Panc1 (cell line): ENCODE measurements at regions not wholly inside any gene's neighbourhood (a gene's known extent, or its start where the extent isn't known, plus 50 kb on each side); places are given as distances from the start of the nearest gene placed in this dataset.

Experiments
- ATAC-seq: fragments of 200-7000 bp; cut with Tn5 transposase; 2 replicates; pipeline ENCODE4 v1.9.1; 2020; ENCODE audit warnings: mild to moderate bottlenecking, moderate library complexity
- BruUV-seq: library from RNA; stranded (reverse); fragments of 400-500 nt; replicated peaks from 2 replicates; lab custom pipeline; 2021; lab: Mats Ljungman, UMichigan
- CTCF ChIA-PET: fragments of 300-600 bp; sonication (Branson Sonifier 250); formaldehyde crosslinking; loops from one replicate; lab custom pipeline; 2022; ENCODE audit warnings: antibody characterized with exemption; lab: Charles Lee
- POLR2A ChIA-PET: fragments of 300-600 bp; sonication (Branson Sonifier 250); formaldehyde crosslinking; loops from one replicate; lab custom pipeline; 2022; ENCODE audit warnings: antibody characterized with exemption; lab: Charles Lee
- DNase-seq: peaks from one replicate; pipeline ENCODE4 v3.0.0-alpha.2; 2010; ENCODE audit warnings: low read depth, low spot score
- H3K27ac ChIP-seq: 2 replicates; pipeline ENCODE4 v1.5.1; 2011; ENCODE audit warnings: mild to moderate bottlenecking, low read length, inconsistent platforms
- H3K27me3 ChIP-seq: fragments of 200-500 bp; sonication (Bioruptor generic); 2 replicates; pipeline ENCODE4 v1.6.0; 2014; ENCODE audit warnings: low read length, inconsistent platforms; ENCODE audit not compliant: control insufficient read depth, insufficient read depth
- H3K36me3 ChIP-seq: fragments of 200-500 bp; sonication (Bioruptor generic); 2 replicates; pipeline ENCODE4 v1.5.1; 2014; ENCODE audit warnings: inconsistent platforms, mild to moderate bottlenecking, low read length, moderate library complexity; ENCODE audit not compliant: control insufficient read depth, insufficient read depth
- H3K4me1 ChIP-seq: 2 replicates; pipeline ENCODE4 v1.5.1; 2011; ENCODE audit warnings: inconsistent platforms, mild to moderate bottlenecking, low read length, moderate library complexity; ENCODE audit not compliant: control insufficient read depth, insufficient read depth
- H3K4me3 ChIP-seq, 2 experiments: 2 replicates each; pipeline ENCODE4 v1.5.1; 2011 to 2012; ENCODE audit warnings: low read depth in 2 of 2, low read length in 2 of 2, mild to moderate bottlenecking in 2 of 2, inconsistent platforms in 1 of 2, moderate library complexity in 1 of 2
- H3K9me3 ChIP-seq: fragments of 200-500 bp; sonication (Bioruptor generic); 2 replicates; pipeline ENCODE4 v1.5.1; 2014; ENCODE audit warnings: low read depth, mild to moderate bottlenecking, inconsistent platforms, low read length, moderate library complexity; ENCODE audit not compliant: control insufficient read depth, insufficient read depth
- CTCF ChIP-seq: fragments of 450-650 bp; IDR thresholded peaks from 2 replicates; pipeline ENCODE4 v1.5.1; 2017; ENCODE audit warnings: mild to moderate bottlenecking
- POLR2AphosphoS5 ChIP-seq: IDR thresholded peaks from 2 replicates; pipeline ENCODE4 v1.6.1; 2012; ENCODE audit warnings: mild to moderate bottlenecking, low read depth, low read length, moderate library complexity
- REST ChIP-seq, 2 experiments: IDR thresholded peaks; 2 replicates each; pipeline ENCODE4 v1.6.1; 2011 to 2012; ENCODE audit warnings: low read depth in 2 of 2, control low read depth in 1 of 2, low read length in 1 of 2, mild to moderate bottlenecking in 1 of 2, moderate library complexity in 1 of 2; ENCODE audit not compliant: insufficient read depth in 1 of 2
- SIN3A ChIP-seq: IDR thresholded peaks from 2 replicates; pipeline ENCODE4 v1.6.1; 2012; ENCODE audit warnings: low read depth, mild to moderate bottlenecking, low read length, moderate library complexity, borderline replicate concordance; ENCODE audit not compliant: insufficient read depth
- TCF7L2 ChIP-seq: IDR thresholded peaks from 2 replicates; pipeline ENCODE4 v1.6.1; 2011; ENCODE audit warnings: mild to moderate bottlenecking, low read depth, low read length, inconsistent platforms
- in situ Hi-C: cut with HindIII; loops from 2 replicates; pipeline ENCODE4 v1.10.0; 2016; ENCODE audit warnings: low sequenced_read_pairs, low pct_unique_long_range_greater_than_20kb
- intact Hi-C: fragments of 100-400 bp; cut with micrococcal nuclease; formaldehyde crosslinking; loops from one replicate; pipeline ENCODE4 v1.10.0; 2022; ENCODE audit not compliant: unreplicated experiment

- ChIA-PET CTCF (no interaction called here), POLR2A (interaction anchor here (0.5 kb wide), 1 partner anchor 73 kb away, joined by 3 read pairs; no protein-coding TSS in a partner anchor)
- Histone ChIP-seq H3K4me1 (no peaks in the 10 kb centered on the region), H3K4me3 (no peak overlapping the region), H3K27ac (0 out of 2 replicates have a peak overlapping the region, but pooled peaks have one; percentile 26), H3K27me3 (no peaks in the 10 kb centered on the region), H3K36me3 (no peaks in the 10 kb centered on the region), H3K9me3 (no peaks in the 10 kb centered on the region)
- no peak for TF ChIP-seq TCF7L2
- TF ChIP-seq POLR2AphosphoS5: no peak
- TF ChIP-seq SIN3A: no peak
- TF ChIP-seq CTCF: no peak
- TF ChIP-seq REST (IDR thresholded peaks at IDR 0.05; ENCODE audit: insufficient read depth in 1 of 2, low read depth in 2 of 2, low read length in 1 of 2): no peak
- in situ Hi-C loops (no loop called here), intact Hi-C loops (no loop called here)
- ATAC-seq: no peak
- BruUV-seq: no TSS peak
- DNase-seq: no peak
These were observed 301.9 kb downstream of the SPRY2 start for GRCh38 chr13:80039000-80039399.

DNA sequence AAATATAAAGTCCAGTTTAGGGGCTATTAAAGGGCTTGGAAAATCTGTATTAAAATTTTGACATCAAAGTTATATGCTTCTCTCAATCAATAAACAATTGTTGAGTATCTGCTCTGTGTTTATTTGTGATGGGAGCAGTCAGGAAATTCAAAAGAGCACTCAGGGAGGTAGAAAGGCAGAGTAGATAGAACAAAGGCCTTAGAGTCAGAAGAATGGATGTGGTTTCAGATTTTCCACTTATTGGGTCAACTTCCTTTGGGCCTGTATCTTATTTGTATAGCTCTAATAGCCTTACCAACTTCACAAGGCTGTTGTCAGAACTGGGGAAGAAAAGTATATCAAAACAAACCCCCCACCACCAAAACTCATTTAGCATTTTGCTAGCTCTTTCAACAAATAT is 302.6 kb downstream of the SPRY2 start:
- ATAC-seq (no peak), DNase-seq (no peak)
- ChIA-PET POLR2A (no interaction called here), CTCF (no interaction called here)
- Histone ChIP-seq H3K27me3 (no peaks in the 10 kb centered on the region), H3K4me1 (no peaks in the 10 kb centered on the region), H3K27ac (no peak overlapping the region; the same call in 1 of the 2 replicates), H3K4me3 (no peak overlapping the region), H3K36me3 (no peaks in the 10 kb centered on the region), H3K9me3 (no peaks in the 10 kb centered on the region)
- TF ChIP-seq CTCF (no peak), POLR2AphosphoS5 (no peak), TCF7L2 (no peak), REST (IDR thresholded peaks at IDR 0.05; ENCODE audit: insufficient read depth in 1 of 2, low read depth in 2 of 2, low read length in 1 of 2) (no peak), SIN3A (no peak)
- no TSS peak for BruUV-seq
- intact Hi-C loops: no loop called here
- in situ Hi-C loops: no loop called here
